ENCODE measurements at regions not wholly inside any gene's neighbourhood (a gene's known extent, or its start where the extent isn't known, plus 50 kb on each side); places are given as distances from the start of the nearest gene placed in this dataset.

GRCh38 chr6:113458368-113459010 is 398.7 kb upstream of the MARCKS start:
- CTCF ChIA-PET: interaction anchor here (1.0 kb wide), 1 partner anchor 9 kb away, joined by 3 read pairs; no protein-coding TSS in a partner anchor
- TF ChIP-seq CTCF (IDR thresholded peaks at IDR 0.05; ENCODE audit: control extremely low read depth, extremely low read depth, low read depth, missing control alignments): no peak
- no peak for DNase-seq (ENCODE audit: extremely low spot score)
- POLR2A ChIA-PET: no interaction called here

GRCh38 chr6:113461153-113461932 is 395.8 kb upstream of the MARCKS start:
- TF ChIP-seq CTCF (IDR thresholded peaks at IDR 0.05; ENCODE audit: control extremely low read depth, extremely low read depth, low read depth, missing control alignments): no peak
- no peak for DNase-seq (ENCODE audit: extremely low spot score)
- POLR2A ChIA-PET: no interaction called here
- CTCF ChIA-PET: interaction anchor here (0.9 to 2.0 kb wide), 8 partner anchors 9 to 182 kb away, joined by 3 to 6 read pairs (median 4); no protein-coding TSS in a partner anchor

GRCh38 chr6:113464536-113464935 is 392.6 kb upstream of the MARCKS start:
- POLR2A ChIA-PET: no interaction called here
- DNase-seq (ENCODE audit: extremely low spot score): no peak
- CTCF ChIA-PET: interaction anchor here (1.2 to 3.9 kb wide), 5 partner anchors 12 to 394 kb away, joined by 3 to 15 read pairs (median 4); no protein-coding TSS in a partner anchor
- no peak for TF ChIP-seq CTCF (IDR thresholded peaks at IDR 0.05; ENCODE audit: control extremely low read depth, extremely low read depth, low read depth, missing control alignments)

GRCh38 chr6:113464960-113465359 is 392.2 kb upstream of the MARCKS start:
- ChIA-PET CTCF (interaction anchor here (1.2 to 3.9 kb wide), 5 partner anchors 13 to 394 kb away, joined by 3 to 15 read pairs (median 4); no protein-coding TSS in a partner anchor), POLR2A (no interaction called here)
- no peak for TF ChIP-seq CTCF (IDR thresholded peaks at IDR 0.05; ENCODE audit: control extremely low read depth, extremely low read depth, low read depth, missing control alignments)
- DNase-seq (ENCODE audit: extremely low spot score): no peak

- ChIA-PET CTCF (interaction anchor here (1.0 to 3.9 kb wide), 8 partner anchors 8 to 392 kb away, joined by 3 to 15 read pairs (median 4); no protein-coding TSS in a partner anchor), POLR2A (no interaction called here)
- no peak for DNase-seq (ENCODE audit: extremely low spot score)
- no peak for TF ChIP-seq CTCF (IDR thresholded peaks at IDR 0.05; ENCODE audit: control extremely low read depth, extremely low read depth, low read depth, missing control alignments)
Measured at GRCh38 chr6:113466526-113466925, 390.6 kb upstream of the MARCKS start.

GRCh38 chr6:113475392-113475791 is 381.8 kb upstream of the MARCKS start:
- CTCF ChIA-PET: interaction anchor here (0.5 kb wide), 1 partner anchor 178 kb away, joined by 3 read pairs; no protein-coding TSS in a partner anchor
- DNase-seq (ENCODE audit: extremely low spot score): no peak
- no peak for TF ChIP-seq CTCF (IDR thresholded peaks at IDR 0.05; ENCODE audit: control extremely low read depth, extremely low read depth, low read depth, missing control alignments)
- POLR2A ChIA-PET: no interaction called here

Data from GM10248 (cell line).